ENCODE measurements at regions not wholly inside any gene's neighbourhood (a gene's known extent, or its start where the extent isn't known, plus 50 kb on each side); places are given as distances from the start of the nearest gene placed in this dataset.

- ATAC-seq = no peak
- TF ChIP-seq TCF4 (CRISPR knock-in tag; IDR thresholded peaks at IDR 0.05; ENCODE audit: borderline replicate concordance) (no peak), ZNF8 (CRISPR knock-in tag; IDR thresholded peaks at IDR 0.05) (no peak), CSRNP3 (CRISPR knock-in tag; IDR thresholded peaks at IDR 0.05) (no peak), ZFP30 (CRISPR knock-in tag; IDR thresholded peaks at IDR 0.05) (no peak), CREB5 (CRISPR knock-in tag; IDR thresholded peaks at IDR 0.05; ENCODE audit: low read depth) (no peak), PATZ1 (CRISPR knock-in tag; IDR thresholded peaks at IDR 0.05; ENCODE audit: borderline replicate concordance) (no peak), ZNF565 (CRISPR knock-in tag; conservative IDR thresholded peaks at IDR 0.05; ENCODE audit: low read depth) (no peak), TOX (CRISPR knock-in tag; IDR thresholded peaks at IDR 0.05; ENCODE audit: borderline replicate concordance) (no peak), BACH2 (CRISPR knock-in tag; IDR thresholded peaks at IDR 0.05; ENCODE audit: borderline replicate concordance) (no peak), SNAI2 (CRISPR knock-in tag; IDR thresholded peaks at IDR 0.05) (no peak), ISL1 (CRISPR knock-in tag; IDR thresholded peaks at IDR 0.05) (no peak), ZNF70 (CRISPR knock-in tag; IDR thresholded peaks at IDR 0.05) (no peak), ZC3H10 (CRISPR knock-in tag; IDR thresholded peaks at IDR 0.05) (no peak), POU6F1 (CRISPR knock-in tag; IDR thresholded peaks at IDR 0.05; ENCODE audit: borderline replicate concordance, low read depth) (no peak)
Measured at GRCh38 chr18:47507651-47508050, 256.2 kb upstream of the SKOR2 start.

- TF ChIP-seq ZNF70 (CRISPR knock-in tag; IDR thresholded peaks at IDR 0.05) (no peak), CSDC2 (CRISPR knock-in tag; IDR thresholded peaks at IDR 0.05) (no peak), ZNF8 (CRISPR knock-in tag; IDR thresholded peaks at IDR 0.05) (no peak), OSR1 (CRISPR knock-in tag; IDR thresholded peaks at IDR 0.05) (no peak)
- no peak for ATAC-seq
Measured at GRCh38 chr18:47506897-47507296, 255.4 kb upstream of the SKOR2 start.

- no peak for ATAC-seq
- no peak for TF ChIP-seq PATZ1 (CRISPR knock-in tag; IDR thresholded peaks at IDR 0.05; ENCODE audit: borderline replicate concordance)
- no peak for TF ChIP-seq POU6F1 (CRISPR knock-in tag; IDR thresholded peaks at IDR 0.05; ENCODE audit: borderline replicate concordance, low read depth)
- TF ChIP-seq ZFP3 (CRISPR knock-in tag; IDR thresholded peaks at IDR 0.05) = no peak
- no peak for TF ChIP-seq CSDC2 (CRISPR knock-in tag; IDR thresholded peaks at IDR 0.05)
- TF ChIP-seq ZFP30 (CRISPR knock-in tag; IDR thresholded peaks at IDR 0.05) = no peak
- TF ChIP-seq SNAI2 (CRISPR knock-in tag; IDR thresholded peaks at IDR 0.05) = no peak
- TF ChIP-seq TSHZ2 (CRISPR knock-in tag; IDR thresholded peaks at IDR 0.05) = no peak
- TF ChIP-seq OSR1 (CRISPR knock-in tag; IDR thresholded peaks at IDR 0.05) = no peak
- TF ChIP-seq TCF4 (CRISPR knock-in tag; IDR thresholded peaks at IDR 0.05; ENCODE audit: borderline replicate concordance) = no peak
Measured at GRCh38 chr18:47501946-47502345, 250.5 kb upstream of the SKOR2 start.
